B cell (primary cell): ENCODE measurements at regions not wholly inside any gene's neighbourhood (a gene's known extent, or its start where the extent isn't known, plus 50 kb on each side); places are given as distances from the start of the nearest gene placed in this dataset.

Source experiments
- ATAC-seq: fragments of 200-7000 bp; cut with Tn5 transposase; one replicate; pipeline ENCODE4 v1.10.0; 2021; ENCODE audit warnings: low read depth, mild to moderate bottlenecking, moderate number of reproducible peaks, moderate library complexity
- CTCF ChIA-PET: fragments of 350-600 bp; sonication (Branson Sonifier 250); formaldehyde crosslinking; loops from one replicate; lab custom pipeline; 2021; ENCODE audit warnings: antibody characterized with exemption, inconsistent platforms; lab: Charles Lee
- POLR2A ChIA-PET: fragments of 350-600 bp; sonication (Branson Sonifier 250); formaldehyde crosslinking; loops from one replicate; lab custom pipeline; 2021; ENCODE audit warnings: antibody characterized with exemption; lab: Charles Lee
- DNase-seq: peaks from one replicate; pipeline ENCODE4 v3.0.0; 2013
- H2AFZ ChIP-seq: 2 replicates; pipeline ENCODE4 v1.6.1; 2012; ENCODE audit warnings: mild to moderate bottlenecking, low read depth, low read length; ENCODE audit not compliant: insufficient read depth, poor library complexity, severe bottlenecking
- H3K27ac ChIP-seq, 2 donors: 1 replicate in 1 of 2; 2 replicates in 1 of 2; pipeline ENCODE4 v1.5.1; 2012 to 2013; ENCODE audit warnings: low read length in 2 of 2, mild to moderate bottlenecking in 2 of 2, moderate library complexity in 1 of 2
- H3K27me3 ChIP-seq, 4 experiments: fragments of 200-600 bp in 1 of 4; sonication (generic) in 1 of 4; replicated peaks in 1 of 4; 1 replicate in 2 of 4; 2 replicates in 2 of 4; pipeline versions ENCODE4 v1.6.1 to v1.7.0; 2013 to 2016; ENCODE audit warnings: low read length in 3 of 4, mild to moderate bottlenecking in 2 of 4, mixed read lengths in 1 of 4, moderate library complexity in 1 of 4; ENCODE audit not compliant: insufficient read depth in 4 of 4, control insufficient read depth in 3 of 4; ENCODE audit errors: control extremely low read depth in 1 of 4
- H3K36me3 ChIP-seq, 2 experiments: replicated peaks in 1 of 2; 1 replicate in 1 of 2; 2 replicates in 1 of 2; pipeline versions ENCODE4 v1.6.1 to v1.7.1; 2013; ENCODE audit warnings: low read length in 1 of 2; ENCODE audit not compliant: insufficient read depth in 2 of 2, control insufficient read depth in 1 of 2; ENCODE audit errors: control extremely low read depth in 1 of 2, extremely low read depth in 1 of 2
- H3K4me1 ChIP-seq, 2 donors: fragments of 200-600 bp in 1 of 2; sonication (generic) in 1 of 2; 1 replicate in 1 of 2; 2 replicates in 1 of 2; pipeline versions ENCODE4 v1.5.1 to v1.6.1; 2013 to 2017; ENCODE audit warnings: low read length in 2 of 2; ENCODE audit not compliant: control insufficient read depth in 2 of 2, insufficient read depth in 2 of 2
- H3K4me2 ChIP-seq: replicated peaks from 2 replicates; pipeline ENCODE3; 2012; ENCODE audit warnings: mild to moderate bottlenecking, low read depth, low read length; ENCODE audit not compliant: poor library complexity, severe bottlenecking
- H3K4me3 ChIP-seq, 5 experiments: fragments of 200-600 bp in 1 of 5; sonication (generic) in 1 of 5; 1 replicate in 3 of 5; 2 replicates in 2 of 5; pipeline versions ENCODE4 v1.5.1 to v1.7.0; 2011 to 2016; ENCODE audit warnings: low read length in 4 of 5, mild to moderate bottlenecking in 4 of 5, low read depth in 2 of 5, control low read depth in 1 of 5, moderate library complexity in 1 of 5; ENCODE audit not compliant: insufficient read depth in 1 of 5; ENCODE audit errors: control extremely low read depth in 1 of 5, extremely low read depth in 1 of 5
- H3K79me2 ChIP-seq: fragments of 200-600 bp; sonication (generic); one replicate; pipeline ENCODE4 v1.6.0; 2016; ENCODE audit warnings: low read length; ENCODE audit not compliant: control insufficient read depth, insufficient read depth
- H3K9ac ChIP-seq: fragments of 200-600 bp; sonication (generic); 2 replicates; pipeline ENCODE4 v1.6.1; 2017; ENCODE audit warnings: mild to moderate bottlenecking, low read length, moderate library complexity
- H3K9me3 ChIP-seq, 3 donors: one replicate each; pipeline versions ENCODE4 v1.6.1 to v1.7.1; 2013; ENCODE audit warnings: low read length in 2 of 3; ENCODE audit not compliant: control insufficient read depth in 2 of 3, insufficient read depth in 1 of 3; ENCODE audit errors: control extremely low read depth in 1 of 3
- H4K20me1 ChIP-seq: 2 replicates; pipeline ENCODE4 v1.6.0; 2012; ENCODE audit warnings: mild to moderate bottlenecking, low read length; ENCODE audit not compliant: insufficient read depth, control insufficient read depth, poor library complexity, severe bottlenecking
- H3K27ac Mint-ChIP-seq: one replicate; pipeline ENCODE4 v1.8.0; 2021; ENCODE audit warnings: mixed read lengths
- H3K27me3 Mint-ChIP-seq: one replicate; pipeline ENCODE4 v1.8.0; 2021; ENCODE audit warnings: mixed read lengths
- H3K4me1 Mint-ChIP-seq: one replicate; pipeline ENCODE4 v1.8.0; 2021; ENCODE audit warnings: mixed read lengths
- H3K4me3 Mint-ChIP-seq: one replicate; pipeline ENCODE4 v1.8.0; 2021; ENCODE audit warnings: mixed read lengths
- H3K9me3 Mint-ChIP-seq: one replicate; pipeline ENCODE4 v1.8.0; 2022; ENCODE audit warnings: mixed read lengths; ENCODE audit not compliant: insufficient read depth
- CTCF ChIP-seq: fragments of 200-600 bp; IDR thresholded peaks from one replicate; pipeline ENCODE4 v1.8.0; 2022; ENCODE audit warnings: antibody characterized with exemption, mild to moderate bottlenecking
- EZH2 ChIP-seq: IDR thresholded peaks from 2 replicates; pipeline ENCODE4 v1.6.1; 2012; ENCODE audit warnings: borderline replicate concordance, low read depth, mild to moderate bottlenecking, moderate library complexity, low read length; ENCODE audit not compliant: insufficient read depth, poor library complexity, severe bottlenecking
- WGBS: methylation state at CpG from one replicate; pipeline ENCODE4 v1.1.5; 2013; ENCODE audit warnings: missing lambda C conversion rate; ENCODE audit not compliant: insufficient coverage; 5-methylcytosine and 5-hydroxymethylcytosine counted together
- intact Hi-C: fragments of 100-400 bp; cut with micrococcal nuclease; formaldehyde crosslinking; loops from one replicate; pipeline ENCODE4 v1.10.0; 2022

GRCh38 chr13:91020461-91021034, 326.9 kb upstream of the MIR17HG start:
- ChIA-PET POLR2A (no interaction called here), CTCF (no interaction called here)
- no peak overlapping the region for H3K4me3 ChIP-seq
- Mint-ChIP-seq H3K27ac (no peak overlapping the region), H3K27me3 (no peaks in the 10 kb centered on the region), H3K4me3 (no peak overlapping the region), H3K4me1 (no peaks in the 10 kb centered on the region), H3K9me3 (no peaks in the 10 kb centered on the region)
- no peaks in the 10 kb centered on the region for H4K20me1 ChIP-seq
- no peak overlapping the region for H3K27ac ChIP-seq
- intact Hi-C loops, result no loop called here
- no peak overlapping the region for H3K9ac ChIP-seq
- no peaks in the 10 kb centered on the region for H3K9me3 ChIP-seq
- H3K27me3 ChIP-seq, result no peaks in the 10 kb centered on the region
- no peaks in the 10 kb centered on the region for H3K36me3 ChIP-seq
- TF ChIP-seq CTCF (no peak), EZH2 (no peak)
- H3K4me1 ChIP-seq, result no peaks in the 10 kb centered on the region
- H3K79me2 ChIP-seq, result no peaks in the 10 kb centered on the region
- no peak overlapping the region for H2AFZ ChIP-seq
- no peak for ATAC-seq
- no peak for DNase-seq
- H3K4me2 ChIP-seq, result no peak overlapping the region

GRCh38 chr13:91024157-91024792, 323.2 kb upstream of the MIR17HG start:
- no peaks in the 10 kb centered on the region for H3K36me3 ChIP-seq
- no peaks in the 10 kb centered on the region for H3K4me1 Mint-ChIP-seq
- POLR2A ChIA-PET, result no interaction called here
- H3K27me3 ChIP-seq, result no peaks in the 10 kb centered on the region
- no peak overlapping the region for H3K27ac ChIP-seq
- no peak for TF ChIP-seq EZH2
- no peak for TF ChIP-seq CTCF
- H3K9me3 Mint-ChIP-seq, result no peaks in the 10 kb centered on the region
- DNase-seq, result no peak
- no peak overlapping the region for H3K27ac Mint-ChIP-seq
- H3K4me3 ChIP-seq, result no peak overlapping the region
- intact Hi-C loops, result no loop called here
- ATAC-seq, result no peak
- no peaks in the 10 kb centered on the region for H4K20me1 ChIP-seq
- no CpG with 5 or more reads among the region's 3 CpGs for WGBS
- no peak overlapping the region for H3K4me2 ChIP-seq
- CTCF ChIA-PET, result no interaction called here
- H2AFZ ChIP-seq, result no peak overlapping the region
- no peaks in the 10 kb centered on the region for H3K4me1 ChIP-seq
- H3K79me2 ChIP-seq, result no peaks in the 10 kb centered on the region
- H3K9ac ChIP-seq, result no peak overlapping the region
- no peaks in the 10 kb centered on the region for H3K9me3 ChIP-seq
- no peaks in the 10 kb centered on the region for H3K27me3 Mint-ChIP-seq
- H3K4me3 Mint-ChIP-seq, result no peak overlapping the region
